HG03378 (cell line): ENCODE measurements at regions not wholly inside any gene's neighbourhood (a gene's known extent, or its start where the extent isn't known, plus 50 kb on each side); places are given as distances from the start of the nearest gene placed in this dataset.
"Not testable (repeated sequence)": the region's sequence is repeated elsewhere in the genome, so short reads cannot be mapped to it uniquely, and the experiment has no call there.

Experiments used
- ATAC-seq: cut with Tn5 transposase; IDR thresholded peaks from one replicate; pipeline ENCODE4 v1.9.1; 2021; ENCODE audit warnings: mild to moderate bottlenecking, moderate library complexity; ENCODE audit not compliant: unreplicated experiment

DNA sequence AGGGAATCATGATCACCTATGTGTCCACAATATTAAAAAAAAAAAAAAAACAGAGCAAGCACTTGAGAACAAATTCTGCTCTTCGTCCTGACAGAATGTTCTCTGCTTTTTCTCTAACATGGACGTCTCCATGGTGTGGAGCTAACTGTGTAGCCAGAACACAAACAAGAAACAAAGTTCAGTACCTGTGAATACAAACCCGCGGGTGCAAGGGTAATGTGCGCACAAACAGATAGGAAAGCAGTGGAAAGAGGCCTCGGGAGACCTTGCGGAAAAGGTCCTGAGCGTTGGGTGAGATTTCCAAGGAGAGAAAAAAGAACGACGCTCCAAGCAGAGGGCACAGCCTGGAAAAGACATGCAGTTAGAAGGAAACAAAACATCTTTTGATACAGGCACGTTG, 92.0 kb upstream of the TBL1X start:
- no peak for ATAC-seq

DNA sequence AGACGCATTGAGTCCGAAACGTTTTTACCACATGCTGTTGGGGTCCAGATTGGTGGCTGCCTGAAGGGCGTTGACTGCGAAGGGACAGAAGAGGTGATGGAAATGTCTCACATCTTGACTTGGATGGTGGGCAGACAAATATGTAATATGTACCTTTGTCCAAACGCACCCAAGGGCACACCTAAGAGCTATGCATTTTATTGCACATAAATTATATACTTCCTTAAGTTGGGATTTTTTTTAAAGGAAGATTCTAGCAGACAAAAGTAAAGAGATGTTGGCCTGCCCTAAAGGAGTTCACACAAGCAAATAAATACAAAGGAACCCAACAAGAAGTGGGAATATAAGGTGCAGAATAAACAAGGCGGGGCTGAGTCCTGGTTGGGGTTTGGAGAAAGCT, 91.1 kb upstream of the TBL1X start:
- no peak for ATAC-seq

DNA sequence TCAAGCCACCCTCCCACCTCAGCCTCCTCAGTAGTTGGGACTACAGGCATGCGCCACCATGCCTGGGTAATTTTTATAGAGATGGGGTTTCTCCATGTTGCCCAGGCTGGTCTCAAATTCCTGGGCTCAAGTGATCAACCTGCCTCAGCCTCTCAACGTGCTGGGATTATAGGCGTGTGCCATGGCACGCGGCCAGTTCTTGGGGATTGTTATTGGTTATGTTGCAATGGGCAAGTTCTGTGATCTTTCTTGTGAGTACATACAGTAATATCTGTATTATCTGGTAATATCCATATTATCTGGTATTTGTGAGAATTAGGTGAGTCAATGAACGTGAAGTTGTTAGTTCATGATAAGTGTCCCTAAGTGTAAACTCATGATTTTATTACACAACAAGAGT, 90.3 kb upstream of the TBL1X start:
- no peak for ATAC-seq

DNA sequence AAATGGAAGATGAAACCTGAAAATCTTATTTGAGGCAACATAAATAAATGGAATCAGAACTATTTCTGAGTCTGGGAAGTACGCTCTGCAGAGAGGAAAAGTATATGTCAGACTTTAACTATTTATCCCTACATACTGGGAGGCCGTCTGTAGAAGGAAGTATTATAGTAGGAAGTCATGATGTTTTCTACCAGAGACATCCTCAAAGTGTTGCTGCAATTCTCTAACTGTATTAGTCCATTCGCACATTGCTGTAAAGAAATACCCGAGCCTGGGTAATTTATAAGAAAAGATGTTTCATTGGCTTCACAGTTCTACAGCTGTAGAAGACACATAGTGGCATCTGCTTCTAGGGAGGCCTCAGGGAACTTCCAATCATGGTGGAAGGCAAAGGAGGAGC, 88.7 kb upstream of the TBL1X start:
- ATAC-seq = no peak

DNA sequence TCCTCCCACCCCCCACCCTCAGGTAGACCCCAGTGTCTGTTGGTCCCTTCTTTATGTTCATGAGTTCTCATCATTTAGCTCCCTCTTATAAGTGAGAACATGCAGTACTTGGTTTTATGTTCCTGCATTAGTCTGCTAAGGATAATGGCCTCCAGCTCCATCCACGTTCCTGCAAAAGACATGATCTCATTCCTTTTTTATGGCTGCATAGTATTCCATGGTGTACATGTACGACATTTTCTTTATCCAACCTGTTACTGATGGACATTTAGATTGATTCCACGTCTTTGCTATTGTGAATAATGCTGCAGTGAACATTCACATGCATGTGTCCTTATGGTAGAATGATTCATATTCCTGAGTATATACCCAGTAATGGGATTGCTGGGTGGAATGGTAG, 87.6 kb upstream of the TBL1X start:
- not testable (repeated sequence) for ATAC-seq

DNA sequence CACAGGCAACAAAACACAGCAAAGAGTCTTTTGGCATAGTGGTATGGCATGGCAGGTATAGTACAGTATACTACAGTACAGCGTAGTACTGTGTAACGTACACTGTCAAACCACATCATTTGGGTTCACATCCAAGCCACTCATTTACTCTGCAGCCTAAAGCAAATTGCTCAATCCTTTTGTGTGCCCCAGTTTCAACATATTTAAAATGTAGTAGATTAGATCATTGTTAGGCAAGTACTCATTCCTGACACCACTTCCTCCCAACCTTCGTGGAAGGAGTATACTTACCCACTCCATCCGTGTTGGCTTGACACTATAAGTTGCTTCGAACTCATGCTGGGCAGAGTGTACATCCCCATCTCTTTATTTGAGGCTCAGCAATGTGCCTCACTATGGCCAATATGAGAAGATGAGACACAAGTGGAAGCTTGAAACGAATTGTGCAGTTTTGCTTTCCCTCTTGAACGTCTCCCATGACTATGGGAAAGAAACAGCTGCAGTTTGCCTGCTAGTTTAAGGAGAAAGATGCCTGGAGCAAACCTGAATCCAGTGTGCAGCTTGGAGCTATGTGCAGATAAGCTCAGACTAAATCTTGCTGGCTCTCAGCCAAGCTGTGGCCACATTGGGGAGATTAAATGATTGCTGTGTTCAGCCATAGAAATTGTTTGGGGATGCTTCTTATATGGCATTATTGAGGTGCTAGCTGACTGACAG, 85.7 kb upstream of the TBL1X start:
- no peak for ATAC-seq

DNA sequence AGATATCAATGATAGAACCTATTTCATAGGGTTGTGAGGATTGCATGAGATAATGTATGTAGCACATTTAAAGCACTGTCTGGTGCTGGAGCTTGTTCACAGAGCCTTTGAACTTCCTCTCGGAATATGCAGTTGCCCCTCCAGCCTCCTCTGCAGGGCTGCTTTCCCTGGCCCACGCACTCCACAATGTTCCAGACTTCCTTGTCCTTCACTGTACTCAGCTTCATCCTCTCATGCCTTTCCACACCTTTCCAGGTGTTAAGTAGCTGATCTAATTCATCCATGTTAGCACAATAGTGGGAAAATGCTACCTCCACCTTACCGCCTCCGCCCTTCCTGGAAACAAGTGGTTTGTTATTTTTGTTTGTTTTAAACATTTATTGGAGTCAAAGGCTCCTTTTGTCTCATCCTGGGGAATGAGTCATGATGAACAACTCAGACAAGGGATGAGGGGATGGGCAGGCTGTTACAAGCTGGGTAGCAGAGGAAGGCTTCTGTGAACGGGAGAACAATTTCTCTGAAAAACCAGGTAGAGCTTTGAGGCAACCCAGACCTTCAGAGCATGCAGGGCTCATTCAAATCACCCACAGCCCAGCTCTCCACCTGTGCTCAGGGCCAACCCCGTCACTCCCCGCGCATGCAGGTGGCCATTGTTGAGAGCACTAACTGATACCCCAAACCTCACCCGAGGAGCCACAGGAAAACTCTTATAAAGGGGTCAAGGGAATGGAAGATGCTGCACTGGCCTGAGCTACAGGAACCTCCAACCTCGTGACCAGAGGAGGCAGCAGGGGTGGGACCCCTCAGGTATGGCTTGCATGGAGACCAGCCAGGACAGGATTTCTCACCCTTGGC, 84.9 kb upstream of the TBL1X start:
- ATAC-seq = no peak

DNA sequence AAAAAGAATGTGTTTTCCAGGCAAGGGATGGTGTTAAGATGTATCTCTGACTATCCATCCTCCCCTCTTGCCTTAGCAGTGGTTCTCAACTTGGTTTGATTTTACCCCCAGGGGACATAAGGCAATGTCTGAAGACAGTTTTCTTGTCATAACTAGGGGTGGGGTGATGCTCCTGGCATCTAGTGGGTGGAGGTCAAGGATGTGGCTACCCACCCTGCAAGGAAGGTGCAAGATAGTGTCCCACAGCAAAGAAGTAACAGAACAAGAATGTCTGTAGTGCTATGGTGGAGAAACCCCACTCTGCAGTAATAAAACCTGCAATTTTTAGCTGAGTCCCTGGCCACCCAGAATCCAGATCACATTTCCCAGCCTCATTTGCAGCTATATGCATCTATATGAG, 81.2 kb upstream of the TBL1X start:
- no peak for ATAC-seq

DNA sequence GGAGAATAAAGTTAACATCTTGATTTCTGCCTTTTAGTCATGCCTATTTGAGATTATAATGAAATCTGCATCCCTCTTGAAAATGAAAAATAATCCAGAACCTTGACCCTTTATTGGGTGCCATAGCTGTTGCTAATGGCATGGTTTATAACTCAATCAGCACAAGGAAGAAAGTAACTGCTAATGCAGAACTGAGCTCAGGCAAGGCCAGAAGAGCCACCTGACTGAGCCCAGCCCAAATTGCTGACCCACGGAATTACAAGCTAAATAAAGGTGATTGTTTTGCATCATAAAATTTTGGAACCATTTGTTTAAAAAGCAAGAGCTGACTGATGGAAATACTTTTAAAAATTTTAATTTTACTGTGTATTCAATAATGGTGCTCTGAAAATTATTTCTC, 76.4 kb upstream of the TBL1X start:
- ATAC-seq = no peak

DNA sequence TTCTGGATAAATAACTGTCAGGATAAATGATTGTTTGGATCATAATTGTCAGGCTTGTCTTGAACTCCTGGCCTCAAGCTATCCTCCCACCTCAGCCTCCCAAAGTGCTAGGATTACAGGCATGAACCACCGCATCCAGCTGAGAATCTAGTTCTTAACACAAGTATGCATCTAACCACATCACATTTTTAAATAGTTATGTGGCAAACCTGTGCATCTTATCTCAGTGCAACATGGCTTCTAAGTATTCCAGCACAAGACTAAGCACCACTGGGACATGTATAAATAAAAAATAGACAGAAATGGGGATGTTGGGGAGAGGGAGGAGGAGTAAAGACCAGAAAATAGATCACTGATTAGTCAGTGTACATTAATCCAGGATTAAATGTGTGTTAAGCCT, 74.7 kb upstream of the TBL1X start:
- ATAC-seq = no peak

DNA sequence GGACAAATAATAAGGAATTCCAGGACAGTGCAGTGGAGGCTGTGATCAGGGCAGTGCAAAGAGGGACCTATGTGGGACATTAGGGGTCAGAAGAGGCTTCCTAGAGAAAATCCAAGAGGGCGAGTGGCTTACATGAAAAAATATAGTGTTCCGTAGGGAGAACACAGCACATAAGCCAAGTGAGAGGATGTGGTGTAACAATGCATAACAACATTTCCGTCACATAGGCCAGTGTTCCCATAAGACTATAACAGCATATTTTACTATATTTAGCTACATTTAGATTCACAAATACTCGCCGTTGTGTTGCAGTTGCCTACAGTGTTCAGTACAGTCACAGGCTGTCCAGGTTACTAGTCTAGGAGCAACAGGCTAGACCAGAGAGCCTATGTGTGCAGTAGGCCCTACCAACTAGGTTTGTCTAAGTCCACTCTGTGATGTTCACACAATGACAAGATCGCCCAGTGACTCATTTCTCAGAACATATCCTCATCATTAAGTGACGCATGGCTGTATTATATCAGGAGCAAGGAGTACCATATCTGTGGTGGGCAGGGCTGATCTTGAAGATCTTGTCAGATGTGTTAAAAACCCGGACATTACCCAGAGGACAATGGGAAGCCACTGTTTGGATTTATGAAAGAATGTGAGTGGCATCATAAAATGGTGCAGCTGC, 74.0 kb upstream of the TBL1X start:
- no peak for ATAC-seq

DNA sequence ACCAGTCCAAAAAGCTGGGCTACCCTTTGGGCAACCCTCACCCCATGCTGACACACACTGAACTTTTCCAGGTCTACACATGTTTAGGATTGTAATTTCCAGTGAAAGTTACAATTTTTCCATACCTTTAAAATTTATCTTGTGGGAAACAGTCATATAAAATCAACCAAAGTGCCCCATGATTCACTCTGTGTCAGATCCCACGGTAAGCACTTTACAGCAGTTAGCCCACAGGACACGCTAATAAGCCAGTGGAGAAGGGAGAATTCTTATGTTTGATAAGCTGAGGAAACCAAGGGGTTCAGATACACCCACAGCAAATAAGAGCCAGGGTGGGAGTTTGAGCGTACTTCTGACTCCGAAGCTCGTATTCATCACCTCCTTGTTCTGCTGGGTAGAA, 72.4 kb upstream of the TBL1X start:
- ATAC-seq = no peak

DNA sequence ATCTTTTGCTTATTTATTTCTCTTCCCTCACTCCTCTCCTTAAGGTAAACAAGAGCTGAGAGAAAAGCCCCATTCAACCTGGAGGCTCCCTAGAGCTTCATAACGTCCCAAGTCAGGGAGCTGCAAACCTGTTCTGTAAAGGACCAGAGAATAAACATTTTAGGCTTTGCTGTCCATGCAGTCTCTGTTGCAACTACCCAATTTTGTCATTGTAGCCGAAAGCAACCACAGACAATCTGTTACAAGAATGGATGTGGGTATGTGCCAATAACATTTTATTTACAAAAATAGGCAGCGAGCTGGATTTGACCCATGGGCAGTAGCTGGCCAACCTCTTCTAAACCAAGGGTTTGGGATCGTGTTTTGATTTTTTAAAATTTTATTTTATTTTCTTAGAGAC, 71.3 kb upstream of the TBL1X start:
- no peak for ATAC-seq

DNA sequence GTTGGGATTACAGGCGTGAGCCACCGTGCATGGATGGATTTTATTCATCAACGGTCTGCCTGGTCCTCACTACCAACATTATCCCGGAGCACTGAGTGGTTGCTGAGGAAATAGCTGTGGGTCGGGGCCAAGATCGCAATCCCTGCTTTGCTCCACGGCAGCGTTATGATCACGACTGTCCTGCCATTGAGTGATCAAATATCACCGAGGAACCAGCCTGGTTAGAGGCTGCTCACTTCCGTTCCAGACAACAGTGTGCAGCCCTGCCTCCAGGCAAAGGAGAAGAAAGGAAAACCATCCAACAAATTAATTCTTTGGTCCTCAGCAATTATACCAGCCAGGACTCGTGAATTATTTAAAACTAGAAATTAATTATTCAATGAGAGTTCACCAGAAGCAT, 70.6 kb upstream of the TBL1X start:
- no peak for ATAC-seq

DNA sequence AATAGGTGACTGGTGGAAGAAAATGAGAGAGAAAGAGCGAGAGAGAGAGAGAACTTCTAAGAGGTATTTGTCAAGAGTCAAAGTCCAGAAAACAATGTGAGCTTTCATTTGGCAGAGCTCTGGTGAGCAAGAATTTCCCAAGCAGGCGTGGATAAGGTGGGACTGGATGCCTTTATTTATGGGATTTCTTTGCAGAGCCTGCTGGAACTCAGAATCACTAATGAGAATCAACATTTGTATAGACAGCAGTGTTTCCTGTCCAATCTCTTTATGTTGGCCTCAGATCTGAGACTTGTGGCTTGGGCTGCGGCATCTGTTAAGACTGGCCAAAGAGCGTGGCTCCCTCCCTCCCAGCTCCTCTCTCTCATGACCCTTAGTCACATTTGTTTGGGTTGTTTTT, 67.9 kb upstream of the TBL1X start:
- ATAC-seq = no peak

DNA sequence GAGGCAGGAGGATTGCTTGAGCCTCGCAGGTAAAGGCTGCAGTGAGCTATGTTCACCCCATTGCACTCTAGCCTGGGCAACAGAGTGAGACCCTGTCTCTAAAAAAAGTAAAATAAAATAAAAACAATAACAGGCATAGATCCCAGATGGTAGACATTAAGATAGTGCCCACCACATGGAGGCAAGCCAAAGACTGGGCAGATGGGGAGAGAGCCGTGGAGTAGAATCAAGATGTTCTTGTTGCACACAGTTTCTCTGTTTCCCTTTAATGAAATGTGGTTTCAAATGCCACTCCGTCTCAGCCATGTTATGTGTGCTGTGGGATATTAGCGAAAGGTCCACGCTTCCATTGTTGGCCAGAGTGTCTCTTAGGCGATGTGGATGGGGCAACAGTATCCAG, 63.8 kb upstream of the TBL1X start:
- no peak for ATAC-seq

DNA sequence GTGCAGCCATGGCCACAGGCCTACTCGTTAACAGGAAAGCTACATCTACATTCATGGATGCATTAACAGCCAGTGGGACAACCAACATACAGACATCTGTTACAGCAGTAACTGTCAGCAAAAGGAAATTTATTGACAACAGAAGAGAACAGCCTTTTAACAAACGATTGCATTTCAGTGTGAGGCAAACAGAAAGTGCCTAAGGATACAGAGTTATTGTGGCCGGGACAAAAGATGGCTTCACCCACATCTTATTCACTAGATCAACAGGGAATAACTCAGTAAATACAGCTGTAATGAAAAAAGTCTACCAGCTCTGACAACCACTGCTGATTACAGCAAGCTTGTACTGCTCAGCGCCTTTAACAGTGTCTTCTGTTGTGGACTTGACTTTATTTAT, 61.5 kb upstream of the TBL1X start:
- no peak for ATAC-seq

DNA sequence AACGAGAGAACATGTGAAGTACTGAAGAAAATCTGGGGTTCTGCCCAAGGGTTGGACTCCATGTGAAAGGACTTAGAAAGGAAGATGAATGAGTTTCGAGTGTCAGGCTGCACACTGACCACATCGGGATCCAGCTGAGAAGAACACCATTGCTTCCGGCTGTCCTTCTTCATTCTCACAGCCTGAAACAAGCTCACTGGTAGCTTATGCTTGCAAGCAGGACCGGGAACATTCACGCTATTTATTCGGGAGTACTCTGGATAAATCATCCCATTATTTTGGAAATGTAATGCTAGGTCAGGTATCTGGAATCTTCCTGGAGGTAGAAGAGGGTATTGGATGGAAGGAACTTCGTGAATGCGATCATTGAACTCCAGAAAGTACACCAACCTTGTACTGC, 59.2 kb upstream of the TBL1X start:
- not testable (repeated sequence) for ATAC-seq

DNA sequence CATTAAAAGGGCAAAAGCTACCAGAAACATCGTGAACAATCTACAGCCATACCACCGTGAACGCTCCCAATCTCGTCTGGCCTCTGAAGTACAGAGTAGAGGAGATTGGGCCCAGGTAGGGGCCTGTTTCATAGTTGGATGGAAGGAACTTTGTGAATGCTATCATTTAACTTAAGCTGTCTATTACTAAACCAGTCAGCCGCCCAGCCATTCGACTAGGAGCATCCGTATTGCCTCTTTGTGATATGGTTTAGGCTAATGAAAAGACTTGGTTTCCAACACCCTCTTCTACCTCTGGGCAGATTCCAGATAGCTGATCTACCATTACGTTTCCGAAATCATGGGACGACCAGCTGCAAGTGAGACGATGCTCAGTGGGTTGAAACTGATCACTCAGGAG, 54.0 kb upstream of the TBL1X start:
- ATAC-seq = not testable (repeated sequence)

DNA sequence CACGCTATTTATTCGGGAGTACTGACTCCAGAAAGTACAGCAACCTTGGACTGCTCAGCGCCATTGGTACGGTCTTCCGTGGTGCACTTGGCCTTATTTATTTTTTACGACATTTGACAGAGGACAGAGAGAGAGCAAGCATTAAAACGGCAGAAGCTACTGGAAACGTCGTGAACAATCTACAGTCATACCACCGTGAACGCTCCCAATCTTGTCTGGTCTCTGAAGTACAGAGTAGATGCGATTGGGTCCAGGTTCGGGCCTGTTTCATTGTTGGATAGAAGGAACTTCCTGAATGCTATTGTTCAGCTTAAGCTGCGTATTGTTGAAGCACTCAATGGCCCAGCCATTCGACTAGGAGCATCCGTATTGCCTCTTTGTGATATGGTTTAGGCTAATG, 53.2 kb upstream of the TBL1X start:
- ATAC-seq = not testable (repeated sequence)

DNA sequence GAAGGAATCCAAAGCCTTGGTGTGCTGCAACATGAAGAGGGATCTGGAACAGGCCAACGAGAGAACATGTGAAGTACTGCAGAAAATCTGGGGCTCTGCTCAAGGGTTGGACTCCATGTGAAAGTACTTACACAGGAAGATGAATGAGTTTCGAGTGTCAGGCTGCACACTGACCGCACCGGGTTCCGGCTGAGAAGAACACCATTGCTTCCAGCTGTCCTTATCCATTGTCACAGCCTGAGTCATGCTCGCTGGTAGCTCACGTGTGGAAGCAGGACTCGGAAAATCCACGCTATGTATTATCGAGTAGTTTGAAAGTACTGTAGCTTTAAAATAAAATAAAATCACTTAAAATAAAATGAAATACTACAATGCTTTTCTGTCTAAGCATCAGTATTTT, 50.4 kb upstream of the TBL1X start:
- ATAC-seq = no peak
